ENCODE measurements at regions not wholly inside any gene's neighbourhood (a gene's known extent, or its start where the extent isn't known, plus 50 kb on each side); places are given as distances from the start of the nearest gene placed in this dataset.
"Not testable (repeated sequence)": the region's sequence is repeated elsewhere in the genome, so short reads cannot be mapped to it uniquely, and the experiment has no call there.

GRCh38 chr3:153789380-153789779 is 331.8 kb upstream of the ARHGEF26 start:
- WGBS, 2 donors: 78 to 89% methylated on average over 3 of the region's 3 CpGs
- H3K36me3 ChIP-seq: no peaks in the 10 kb centered on the region
- no peaks in the 10 kb centered on the region for H3K27me3 ChIP-seq
- H3K27ac ChIP-seq: no peak overlapping the region
- intact Hi-C loops (cut with DNase I): no loop called here
- peaks cover 0 to 3% (median 0%) of the 10 kb centered on the region in 9 donors for H3K4me1 ChIP-seq
- no peak for DNase-seq
- no peak overlapping the region for H3K4me3 ChIP-seq
- peaks cover 0 to 6% (median 0%) of the 10 kb centered on the region in 11 donors for H3K9me3 ChIP-seq
- ATAC-seq: no peak
- TF ChIP-seq, protein P1, sequence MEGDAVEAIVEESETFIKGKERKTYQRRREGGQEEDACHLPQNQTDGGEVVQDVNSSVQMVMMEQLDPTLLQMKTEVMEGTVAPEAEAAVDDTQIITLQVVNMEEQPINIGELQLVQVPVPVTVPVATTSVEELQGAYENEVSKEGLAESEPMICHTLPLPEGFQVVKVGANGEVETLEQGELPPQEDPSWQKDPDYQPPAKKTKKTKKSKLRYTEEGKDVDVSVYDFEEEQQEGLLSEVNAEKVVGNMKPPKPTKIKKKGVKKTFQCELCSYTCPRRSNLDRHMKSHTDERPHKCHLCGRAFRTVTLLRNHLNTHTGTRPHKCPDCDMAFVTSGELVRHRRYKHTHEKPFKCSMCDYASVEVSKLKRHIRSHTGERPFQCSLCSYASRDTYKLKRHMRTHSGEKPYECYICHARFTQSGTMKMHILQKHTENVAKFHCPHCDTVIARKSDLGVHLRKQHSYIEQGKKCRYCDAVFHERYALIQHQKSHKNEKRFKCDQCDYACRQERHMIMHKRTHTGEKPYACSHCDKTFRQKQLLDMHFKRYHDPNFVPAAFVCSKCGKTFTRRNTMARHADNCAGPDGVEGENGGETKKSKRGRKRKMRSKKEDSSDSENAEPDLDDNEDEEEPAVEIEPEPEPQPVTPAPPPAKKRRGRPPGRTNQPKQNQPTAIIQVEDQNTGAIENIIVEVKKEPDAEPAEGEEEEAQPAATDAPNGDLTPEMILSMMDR (IDR thresholded peaks at IDR 0.05): no peak

DNA sequence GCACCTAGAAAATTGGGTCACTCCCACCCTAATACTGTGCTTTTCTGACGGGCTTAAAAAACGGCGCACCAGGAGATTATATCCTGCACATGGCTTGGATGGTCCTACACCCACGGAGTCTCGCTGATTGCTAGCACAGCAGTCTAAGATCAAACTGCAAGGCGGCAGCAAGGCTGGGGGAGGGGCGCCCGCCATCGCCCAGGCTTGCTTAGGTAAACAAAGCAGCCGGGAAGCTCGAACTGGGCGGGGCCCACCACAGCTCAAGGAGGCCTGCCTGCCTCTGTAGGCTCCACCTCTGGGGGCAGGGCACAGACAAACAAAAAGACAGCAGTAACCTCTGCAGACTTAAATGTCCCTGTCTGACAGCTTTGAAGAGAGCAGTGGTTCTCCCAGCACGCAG is 324.1 kb upstream of the ARHGEF26 start:
- WGBS, 2 donors: 83 to 88% methylated on average over 12 of the region's 13 CpGs
- H3K4me3 ChIP-seq; intact Hi-C loops (cut with DNase I); ATAC-seq; H3K9me3 ChIP-seq; H3K27me3 ChIP-seq; H3K36me3 ChIP-seq; H3K27ac ChIP-seq; DNase-seq; H3K4me1 ChIP-seq: not testable (repeated sequence)

- WGBS, 2 donors: 49% methylated on average over 2 of the region's 2 CpGs
- TF ChIP-seq, protein P1 (IDR thresholded peaks at IDR 0.05): no peak
- intact Hi-C loops (cut with DNase I): no loop called here
- Histone ChIP-seq H3K27ac (no peak overlapping the region), H3K4me1 (no peaks in the 10 kb centered on the region), H3K27me3 (no peaks in the 10 kb centered on the region), H3K9me3 (no peaks in the 10 kb centered on the region), H3K36me3 (no peaks in the 10 kb centered on the region), H3K4me3 (no peak overlapping the region)
- ATAC-seq: no peak
- DNase-seq: no peak
These were observed 312.1 kb upstream of the ARHGEF26 start for GRCh38 chr3:153809097-153809496.

DNA sequence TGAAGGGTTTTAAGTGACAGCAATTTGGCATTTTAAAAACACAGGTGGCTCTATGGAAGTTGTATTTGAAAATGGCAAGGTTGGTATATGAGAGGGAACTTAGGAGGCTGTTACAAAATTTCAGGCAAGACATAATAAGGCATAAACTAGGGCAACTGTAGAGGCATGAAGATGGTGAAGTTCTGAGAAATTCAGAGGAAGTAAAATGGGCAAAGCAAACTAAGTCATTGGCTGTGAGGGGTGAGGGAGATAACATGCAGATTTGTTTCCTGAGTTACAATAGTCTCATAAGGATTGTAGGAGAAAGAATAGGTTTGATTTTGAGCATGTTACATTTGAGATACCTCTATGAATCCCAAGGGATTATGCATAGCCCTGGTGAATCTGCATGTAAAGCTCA is 302.9 kb upstream of the ARHGEF26 start:
- intact Hi-C loops (cut with DNase I): no loop called here
- DNase-seq: no peak

GRCh38 chr3:153820035-153820434 is 301.2 kb upstream of the ARHGEF26 start:
- Histone ChIP-seq H3K4me3 (no peak overlapping the region), H3K9me3 (peaks cover 0 to 3% (median 0%) of the 10 kb centered on the region in 11 donors), H3K27me3 (no peaks in the 10 kb centered on the region), H3K36me3 (no peaks in the 10 kb centered on the region), H3K4me1 (no peaks in the 10 kb centered on the region), H3K27ac (no peak overlapping the region)
- intact Hi-C loops (cut with DNase I): no loop called here
- DNase-seq: no peak
- TF ChIP-seq, protein P1 (IDR thresholded peaks at IDR 0.05): no peak
- ATAC-seq: no peak

More for the DNA sequence above, 302.9 kb upstream of the ARHGEF26 start:
- Histone ChIP-seq H3K36me3 (no peaks in the 10 kb centered on the region), H3K4me1 (no peaks in the 10 kb centered on the region), H3K27me3 (no peaks in the 10 kb centered on the region), H3K27ac (no peak overlapping the region), H3K4me3 (no peak overlapping the region), H3K9me3 (no peaks in the 10 kb centered on the region)
- no peak for ATAC-seq
- TF ChIP-seq, protein P1 (IDR thresholded peaks at IDR 0.05): no peak

DNA sequence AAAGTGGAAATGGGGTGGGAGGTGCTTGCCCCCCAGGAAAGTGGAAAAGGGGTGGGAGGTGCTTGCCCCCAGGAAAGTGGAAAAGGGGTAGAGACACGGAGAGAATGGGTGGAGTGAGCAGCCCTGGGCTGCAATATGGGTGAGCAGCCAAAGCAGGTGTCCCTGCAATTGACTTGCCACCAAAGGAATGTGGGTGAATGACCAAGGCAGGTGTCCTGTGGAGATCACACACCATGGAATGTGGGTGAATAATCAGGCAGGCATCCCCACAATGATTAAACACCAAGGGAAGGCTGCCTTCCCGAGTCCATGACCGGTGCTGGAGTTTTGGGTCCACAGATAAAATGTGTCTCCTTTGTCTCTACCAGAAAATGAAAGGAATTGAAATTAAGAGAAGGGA is 292.8 kb upstream of the ARHGEF26 start:
- H3K4me3 ChIP-seq; H3K27me3 ChIP-seq; H3K9me3 ChIP-seq; H3K36me3 ChIP-seq; intact Hi-C loops (cut with DNase I); H3K4me1 ChIP-seq; DNase-seq; H3K27ac ChIP-seq; ATAC-seq: not testable (repeated sequence)
- 91 to 96% methylated on average over 3 of the region's 3 CpGs for WGBS, 2 donors
